Activated T-cell treated with anti-CD3 and anti-CD28 coated beads for 48 hours (primary cell): ENCODE measurements at regions not wholly inside any gene's neighbourhood (a gene's known extent, or its start where the extent isn't known, plus 50 kb on each side); places are given as distances from the start of the nearest gene placed in this dataset.

ENCODE experiments used
- DNase-seq: peaks from one replicate; pipeline ENCODE4 v3.0.0-alpha.2; 2020; ENCODE audit warnings: low read depth

DNA sequence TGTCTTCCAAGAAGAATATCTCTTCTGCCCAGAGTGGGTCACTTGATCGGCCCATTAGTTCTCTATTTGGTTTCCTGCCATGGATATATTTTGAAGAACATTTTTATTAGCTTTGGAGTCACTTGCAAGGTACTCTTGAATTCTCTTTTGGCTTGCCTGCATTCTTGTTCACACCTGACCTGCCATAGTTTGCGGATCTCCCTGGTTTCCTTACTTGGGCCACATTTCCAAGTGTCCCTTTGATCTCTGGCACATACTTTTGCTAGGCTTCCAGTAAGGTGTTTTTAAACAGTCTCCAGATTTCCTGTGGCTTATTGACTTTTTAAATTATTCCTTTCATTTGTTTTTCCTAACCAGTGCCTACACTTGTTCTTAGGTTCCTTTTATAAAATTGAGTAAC, 488.5 kb upstream of the MDFIC2 start:
- DNase-seq, result no peak

DNA sequence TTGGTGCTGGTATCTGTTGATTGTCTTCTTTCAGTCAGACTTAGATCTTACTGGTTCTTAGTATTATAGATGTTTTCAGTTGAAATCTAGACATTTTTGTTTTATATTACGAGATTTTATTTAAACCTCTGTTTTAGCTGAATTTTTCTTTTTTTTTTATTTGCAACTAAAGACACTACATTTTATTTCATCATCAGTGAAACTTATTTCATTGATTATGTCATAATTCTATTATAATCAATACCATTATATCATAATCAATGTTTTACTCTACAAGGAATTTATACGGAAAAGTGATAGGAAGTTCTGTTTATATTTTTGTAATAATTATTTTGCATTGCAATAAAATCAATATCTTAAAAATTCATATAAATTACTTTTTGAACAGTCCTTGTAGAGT, 477.4 kb upstream of the MDFIC2 start:
- no peak for DNase-seq

DNA sequence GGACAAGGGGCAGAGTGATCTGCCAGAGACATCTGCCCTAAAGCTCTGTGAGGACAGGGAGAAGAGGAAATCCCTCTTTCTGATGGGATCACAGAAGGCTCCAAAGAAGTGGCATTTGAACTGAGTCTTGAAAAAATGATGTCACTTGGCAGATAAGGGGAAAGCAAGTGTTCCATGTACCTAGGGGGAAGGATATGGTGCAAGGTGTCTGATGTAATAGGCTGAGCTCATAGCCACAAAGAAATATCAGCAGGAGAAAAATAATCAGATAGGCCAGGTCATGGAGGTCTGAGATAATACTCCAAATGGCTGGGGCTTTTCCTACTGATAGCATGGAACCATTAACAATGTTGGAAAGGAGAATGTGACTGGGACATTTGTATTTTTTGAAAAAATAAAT, 468.4 kb upstream of the MDFIC2 start:
- DNase-seq, result no peak

DNA sequence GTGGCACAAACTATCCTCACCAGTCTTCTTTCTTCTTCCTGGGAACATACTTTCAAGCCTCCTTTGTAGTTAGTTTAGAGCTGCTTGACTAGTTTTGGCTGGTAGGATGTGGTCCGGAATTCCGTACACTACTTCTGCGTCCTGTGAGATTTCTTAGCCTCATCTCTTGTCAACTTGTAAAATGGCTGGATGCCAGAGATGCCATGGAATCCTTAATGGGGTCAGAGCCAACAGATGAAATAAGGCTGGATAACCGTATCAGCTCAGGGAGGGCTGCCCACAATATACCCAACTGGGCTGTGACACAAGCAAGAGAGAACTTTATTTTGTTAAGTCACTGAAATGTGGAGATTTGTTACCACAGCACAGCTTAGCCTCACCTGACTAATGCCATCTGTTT, 466.9 kb upstream of the MDFIC2 start:
- no peak for DNase-seq

DNA sequence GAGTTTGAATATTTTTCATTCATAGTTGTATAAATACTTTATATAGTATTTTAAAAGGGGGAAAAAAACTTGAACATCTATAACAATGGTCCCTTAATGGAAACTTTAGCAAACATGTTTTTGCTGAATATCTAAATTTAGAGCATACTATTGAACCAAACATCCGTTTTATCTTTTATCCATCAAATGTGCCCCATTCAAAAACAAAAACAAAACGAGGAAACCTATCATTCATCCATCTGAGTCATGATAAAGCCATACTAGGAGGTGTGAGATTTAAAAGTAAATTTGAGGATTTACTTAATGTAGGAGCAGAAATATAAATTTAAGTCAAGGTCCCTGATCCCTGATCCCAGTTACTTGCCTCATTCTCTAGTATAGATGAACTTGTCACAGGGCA, 463.6 kb upstream of the MDFIC2 start:
- DNase-seq, result no peak

DNA sequence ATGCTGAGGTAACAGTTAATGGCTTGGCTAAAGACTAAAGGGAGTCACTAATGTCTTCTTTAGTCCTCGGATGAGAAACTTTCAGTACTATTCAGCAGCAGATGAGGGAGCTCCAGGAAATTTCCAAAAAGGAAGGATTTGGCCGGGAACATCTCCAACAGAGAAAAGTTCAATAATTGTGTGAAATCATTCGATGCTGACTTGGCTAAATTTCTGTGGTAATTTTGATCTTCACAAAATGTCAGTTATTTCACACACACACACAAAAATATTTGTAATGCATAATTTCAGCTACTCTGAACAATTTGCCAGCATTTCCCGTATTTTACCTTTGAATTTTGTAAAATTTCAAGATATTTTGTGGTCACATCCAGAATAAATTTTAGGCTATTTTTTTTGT, 462.8 kb upstream of the MDFIC2 start:
- DNase-seq, result no peak

DNA sequence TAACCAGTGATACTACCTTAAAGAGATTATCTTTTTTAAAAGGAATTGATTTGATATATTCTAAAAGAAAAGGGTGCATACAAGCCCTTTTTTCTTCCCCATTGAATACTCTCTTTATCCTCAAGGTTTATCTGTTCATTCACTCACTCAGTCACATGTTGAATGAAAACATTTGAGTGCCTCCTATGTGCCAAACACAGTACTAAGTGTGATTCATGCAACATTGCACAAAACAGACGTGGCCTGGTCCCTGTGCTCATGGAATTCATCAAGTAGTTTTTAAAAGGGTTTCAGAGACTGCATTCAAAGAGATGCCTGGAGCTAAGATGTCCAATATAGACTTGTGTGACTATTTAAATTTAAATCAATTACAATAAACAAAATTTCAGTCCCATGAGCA, 462.2 kb upstream of the MDFIC2 start:
- no peak for DNase-seq

DNA sequence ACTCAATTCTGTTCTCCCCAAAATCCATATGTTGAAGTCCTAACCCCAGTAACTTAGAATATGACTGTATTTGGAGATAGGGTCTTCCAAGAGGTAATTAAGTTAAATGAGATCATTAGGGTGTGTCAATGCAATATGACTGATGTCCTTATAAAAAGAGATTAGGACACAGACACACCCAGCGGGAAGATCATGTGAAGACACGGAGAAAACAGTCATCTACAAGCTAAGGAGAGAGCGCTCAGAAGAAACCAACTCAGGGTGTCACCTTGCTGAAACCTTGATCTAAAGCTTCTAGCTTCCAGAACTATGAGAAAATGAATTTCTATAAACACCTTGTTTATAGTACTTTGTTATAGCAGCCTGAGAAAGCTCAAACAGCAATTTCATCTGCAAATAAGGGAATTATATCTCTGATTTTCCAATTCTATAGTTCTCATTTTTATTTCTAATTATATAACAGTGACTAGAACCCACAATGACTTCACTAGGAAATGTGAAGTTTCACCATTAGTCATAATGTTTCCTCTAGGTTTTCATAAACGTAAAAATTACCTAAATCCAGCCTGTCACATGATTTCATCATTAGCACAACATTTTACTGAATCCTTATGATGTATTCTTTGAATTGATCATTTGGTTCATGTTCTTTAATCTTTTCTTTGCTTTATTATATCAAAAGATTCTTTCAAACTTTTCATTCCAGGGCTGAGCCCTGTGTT, 459.1 kb upstream of the MDFIC2 start:
- no peak for DNase-seq

DNA sequence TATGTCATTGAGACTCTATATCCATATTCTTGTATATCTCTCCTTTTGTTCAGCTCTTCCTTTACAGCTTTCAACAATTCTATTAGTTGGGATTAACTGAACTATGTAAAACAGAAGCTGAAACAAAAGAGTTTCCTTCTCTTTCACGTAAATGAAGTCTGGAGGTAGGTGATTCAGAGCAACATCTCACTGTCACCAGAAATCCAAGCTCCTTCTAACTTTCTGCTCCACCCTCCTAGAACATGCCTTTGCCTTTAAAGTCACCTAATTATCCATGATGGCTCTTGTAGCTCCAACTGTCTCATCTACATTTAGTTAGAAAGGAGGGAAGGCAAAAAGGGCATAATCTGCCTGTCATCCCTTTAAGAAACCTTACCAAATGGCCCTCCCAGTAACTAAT, 458.2 kb upstream of the MDFIC2 start:
- DNase-seq, result no peak

DNA sequence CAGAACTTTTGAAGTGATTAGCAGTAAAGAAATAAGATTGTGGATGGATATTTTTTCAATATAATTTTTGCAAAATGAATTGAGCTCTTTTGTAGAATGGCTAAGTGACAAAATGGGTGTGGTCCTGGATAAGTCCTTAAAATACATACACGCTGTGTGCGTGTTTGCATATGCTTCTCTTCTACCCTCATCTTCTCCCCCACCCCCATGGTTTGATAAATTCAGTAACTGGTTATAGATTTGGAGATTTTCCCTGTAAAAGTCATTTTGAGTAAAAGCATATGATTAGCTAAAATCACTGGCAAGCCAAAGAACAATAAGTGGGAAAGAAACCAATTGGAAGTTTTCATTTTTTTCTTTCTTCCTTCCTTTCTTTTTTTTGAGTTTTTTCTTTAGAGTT, 453.9 kb upstream of the MDFIC2 start:
- DNase-seq, result no peak

DNA sequence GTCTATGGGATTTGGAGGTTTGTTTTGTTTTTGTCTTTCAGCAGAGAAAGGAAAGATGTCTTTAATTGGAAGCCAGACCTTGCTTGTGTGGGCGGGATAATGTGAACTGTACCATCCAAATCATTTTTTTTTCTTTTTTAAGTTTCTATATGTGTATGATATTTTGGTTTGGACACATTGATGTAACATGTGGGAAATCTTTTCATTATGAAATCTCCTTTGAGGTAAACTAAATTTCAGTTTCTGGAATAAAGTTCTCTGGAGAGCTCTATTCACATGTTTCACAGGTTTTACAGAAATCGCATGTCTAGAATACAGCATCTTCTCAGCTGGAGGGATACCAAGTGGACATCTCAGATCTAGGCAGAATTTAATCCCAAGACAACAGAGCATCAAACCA, 451.5 kb upstream of the MDFIC2 start:
- DNase-seq, result no peak

DNA sequence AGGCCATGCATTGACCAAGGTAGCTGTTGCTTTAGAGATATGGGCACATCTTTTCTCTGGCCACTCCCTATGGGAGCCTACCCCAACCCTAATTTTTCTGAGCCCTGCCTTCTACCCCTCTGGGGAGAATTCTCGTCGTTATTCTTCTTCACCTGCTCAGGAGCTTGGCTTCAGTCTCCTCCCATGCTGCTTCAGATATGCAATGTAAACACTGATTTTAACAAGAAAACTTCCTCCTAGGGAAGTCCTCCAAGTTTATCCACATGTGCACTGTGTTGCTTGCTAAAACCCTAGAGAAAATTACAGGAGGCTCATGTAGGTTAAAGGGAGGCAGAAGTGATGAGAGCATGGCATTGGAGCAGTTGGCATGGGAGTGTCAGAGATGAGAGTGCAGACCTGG, 445.2 kb upstream of the MDFIC2 start:
- no peak for DNase-seq

DNA sequence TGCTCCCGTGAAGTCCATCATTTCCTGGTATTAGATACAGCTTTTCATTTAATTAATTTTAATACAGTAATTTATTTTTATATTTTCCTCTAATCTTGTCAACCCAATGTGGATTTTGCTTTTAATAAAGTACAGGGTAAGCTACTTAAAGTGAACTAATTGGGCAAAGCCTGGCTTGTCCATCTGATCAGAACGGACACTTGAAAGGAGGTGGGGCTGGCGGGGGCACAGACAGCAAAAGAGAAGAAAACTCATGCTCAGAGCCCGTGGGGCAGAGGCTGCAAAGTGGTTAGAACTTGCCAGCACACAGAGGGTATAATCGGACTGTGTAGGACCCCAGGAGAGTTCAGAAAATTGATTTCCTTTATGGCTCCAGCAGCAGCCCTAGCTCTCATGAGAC, 443.1 kb upstream of the MDFIC2 start:
- DNase-seq, result no peak

DNA sequence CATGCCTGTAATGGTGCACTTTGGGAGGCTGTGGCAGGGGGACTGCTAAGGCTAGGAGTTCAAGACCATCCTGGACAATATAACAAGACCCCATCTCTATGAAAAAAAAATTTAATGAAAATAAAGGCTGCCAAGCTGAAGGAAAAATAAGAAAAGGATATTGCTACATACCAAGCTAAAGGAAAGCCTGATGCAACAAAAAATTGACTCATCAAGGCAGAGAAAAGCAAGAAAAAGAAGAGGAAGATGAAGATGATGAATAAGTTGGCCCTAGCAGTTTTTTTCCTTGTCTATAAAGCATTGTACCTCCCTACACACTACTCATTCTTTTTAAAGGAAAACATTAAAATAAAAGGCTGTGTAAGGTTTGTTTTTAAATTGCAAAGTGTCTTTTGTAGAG, 441.9 kb upstream of the MDFIC2 start:
- no peak for DNase-seq

DNA sequence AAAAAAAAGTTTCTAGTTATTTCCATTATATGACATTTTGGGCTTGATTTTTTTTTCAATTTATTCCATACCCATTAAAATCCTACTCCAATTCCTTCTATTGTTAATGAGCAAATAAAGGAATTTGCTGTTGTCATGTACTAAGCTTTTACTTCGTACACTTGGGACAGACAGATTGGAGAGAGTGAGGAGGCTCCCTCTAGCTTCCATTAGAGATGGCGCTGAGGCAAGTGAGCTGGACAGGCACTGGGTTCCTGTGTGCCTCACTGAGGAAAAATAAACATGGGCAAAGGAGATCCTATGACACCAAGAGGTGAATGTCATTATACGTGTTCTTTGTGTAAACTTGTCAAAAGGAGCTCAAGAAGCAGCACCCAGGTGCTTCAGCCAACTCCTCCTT, 441.1 kb upstream of the MDFIC2 start:
- DNase-seq, result no peak

DNA sequence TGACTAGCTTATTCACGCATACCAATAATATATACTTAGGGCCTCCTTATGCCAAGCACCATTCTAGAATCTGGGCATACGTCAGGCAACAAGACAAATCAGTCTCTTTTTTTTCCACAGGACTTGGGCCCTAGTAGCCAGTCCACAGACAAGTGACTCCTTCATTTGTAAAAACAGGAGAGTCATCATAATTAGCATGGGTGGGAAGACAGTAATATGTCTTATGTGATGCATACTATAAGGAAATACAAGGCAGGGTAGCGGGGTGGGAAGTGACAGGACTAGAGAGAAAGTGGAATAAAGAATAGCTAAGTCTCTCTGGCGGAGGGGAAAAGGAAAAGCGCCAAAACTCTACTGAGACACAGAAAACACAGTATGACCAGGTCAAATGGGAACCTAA, 439.6 kb upstream of the MDFIC2 start:
- no peak for DNase-seq

DNA sequence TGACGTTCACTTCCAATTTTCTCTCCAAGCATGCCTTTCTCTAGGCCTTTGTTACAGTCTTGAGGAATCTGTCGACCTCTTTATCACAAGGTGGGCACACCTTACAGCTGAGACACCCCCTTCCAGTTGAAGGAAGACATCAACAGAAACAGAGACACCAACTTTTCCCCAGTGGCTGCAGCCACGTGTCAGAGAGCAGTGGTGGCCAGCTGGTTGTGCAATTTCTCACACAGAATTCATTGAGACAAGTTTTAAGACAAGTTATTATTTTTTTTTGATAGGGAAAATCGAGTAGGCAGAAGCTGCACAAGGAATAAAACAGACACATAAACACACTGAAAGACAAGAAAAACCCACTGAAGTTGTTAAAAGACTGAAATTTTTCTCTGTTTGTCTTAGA, 436.7 kb upstream of the MDFIC2 start:
- DNase-seq, result no peak

DNA sequence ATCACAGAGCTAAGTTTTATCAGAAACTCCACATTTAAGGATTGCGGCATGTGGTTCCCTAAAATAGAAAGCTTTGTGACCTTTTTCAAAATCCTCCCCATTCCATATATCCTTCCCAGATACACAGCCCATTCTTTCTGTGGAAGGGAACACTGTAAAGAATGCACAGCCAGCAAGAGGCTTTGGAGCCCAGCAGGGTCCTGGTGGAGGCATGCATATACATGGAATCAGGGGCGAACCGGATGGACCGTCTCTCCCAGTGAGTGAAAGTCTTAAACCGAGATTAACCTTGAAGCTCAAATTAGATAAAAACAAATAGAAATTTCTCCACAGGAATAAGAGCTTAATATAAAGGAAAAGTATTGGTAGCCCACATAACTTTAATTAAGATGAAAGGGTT, 436.2 kb upstream of the MDFIC2 start:
- DNase-seq, result no peak

DNA sequence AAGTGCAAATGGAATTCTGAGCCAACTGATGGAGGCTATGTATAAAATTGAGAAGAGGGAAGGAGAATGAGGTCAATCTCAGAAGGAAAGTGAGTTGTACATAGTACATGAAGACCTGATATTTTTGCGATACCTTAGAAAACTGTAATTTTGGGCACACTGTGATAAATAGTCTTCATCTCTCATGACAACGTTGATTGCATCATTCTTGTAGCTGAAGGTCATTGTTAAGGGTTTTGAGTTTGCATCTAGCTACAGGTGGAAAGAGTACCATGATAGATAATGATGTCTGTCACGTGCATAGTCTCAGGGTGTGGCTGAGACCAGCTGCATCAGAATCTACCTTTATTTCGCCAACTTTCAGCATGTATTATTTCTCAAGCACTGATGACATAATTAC, 435.4 kb upstream of the MDFIC2 start:
- DNase-seq, result no peak

DNA sequence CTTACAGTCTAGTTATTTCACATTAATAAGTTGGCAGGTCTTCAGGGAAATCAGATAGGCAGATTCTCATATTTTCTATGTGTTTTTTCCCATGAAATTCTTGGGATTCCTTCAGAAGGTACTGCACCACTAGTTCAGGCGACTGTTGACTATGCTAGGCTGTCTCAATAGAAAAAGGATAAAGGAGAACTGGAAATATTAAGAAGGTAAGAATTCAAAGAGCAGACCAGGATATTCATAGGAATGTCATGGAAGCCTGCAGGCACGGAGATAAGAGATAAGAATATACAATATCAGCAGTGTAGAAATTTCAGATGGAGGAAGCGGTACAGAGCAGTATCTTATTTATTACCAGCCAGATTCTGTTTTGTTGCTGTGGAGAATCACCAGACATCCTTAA, 432.1 kb upstream of the MDFIC2 start:
- DNase-seq, result no peak

DNA sequence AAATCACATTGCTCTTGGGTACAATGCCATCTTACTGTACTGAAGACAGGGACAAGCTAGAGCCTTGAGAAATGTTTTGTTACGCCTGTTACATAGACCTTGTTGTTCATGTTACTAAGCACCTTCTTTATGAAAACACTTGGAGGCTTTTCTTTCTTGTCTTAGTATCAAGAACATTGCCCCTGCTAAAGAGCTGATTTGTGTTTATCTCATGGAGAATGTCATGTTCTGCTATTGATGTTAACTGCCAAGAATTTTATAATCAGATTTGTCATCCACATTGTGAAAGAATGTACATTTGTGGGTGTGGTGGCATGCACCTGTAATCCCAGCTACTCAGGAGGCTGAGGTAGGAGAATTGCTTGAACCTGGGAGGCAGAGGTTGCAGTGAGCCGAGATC, 431.3 kb upstream of the MDFIC2 start:
- no peak for DNase-seq

DNA sequence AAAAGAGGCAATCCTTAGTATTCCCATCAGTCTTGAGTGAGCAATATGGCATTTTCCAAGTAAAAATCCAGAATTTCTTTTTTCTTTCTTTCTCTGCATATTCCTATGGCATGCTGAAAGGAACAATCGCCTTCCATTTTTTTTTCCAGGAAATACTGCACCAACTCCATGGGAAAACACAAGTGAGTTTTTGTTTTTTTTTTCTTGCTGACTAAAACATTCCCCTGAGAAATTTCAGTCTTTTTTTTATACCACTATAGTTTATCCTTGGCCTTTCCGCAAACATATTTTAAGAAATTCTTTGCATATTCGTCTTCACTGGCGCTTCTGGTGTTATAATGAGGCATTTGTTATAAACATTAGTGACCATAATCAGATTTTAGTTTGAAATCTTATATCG, 429.6 kb upstream of the MDFIC2 start:
- no peak for DNase-seq

DNA sequence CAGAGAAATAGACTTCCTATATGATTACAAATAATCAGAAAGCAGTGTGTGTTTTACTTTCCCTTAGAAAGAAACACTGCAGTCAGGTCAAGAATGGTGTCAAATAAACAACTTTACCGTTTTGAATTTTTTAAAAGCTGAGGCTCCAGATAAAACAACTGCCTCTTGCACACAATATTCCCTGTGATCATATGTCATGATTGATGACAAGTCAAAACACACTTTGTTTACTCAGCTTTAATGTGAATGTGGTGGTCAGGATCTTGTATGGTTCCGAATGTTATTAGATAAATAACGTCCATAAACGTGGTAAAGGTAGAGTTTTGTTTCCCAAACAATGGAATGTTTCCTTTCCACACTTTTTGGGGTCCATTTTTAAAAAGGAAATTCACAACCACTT, 428.4 kb upstream of the MDFIC2 start:
- DNase-seq, result no peak

DNA sequence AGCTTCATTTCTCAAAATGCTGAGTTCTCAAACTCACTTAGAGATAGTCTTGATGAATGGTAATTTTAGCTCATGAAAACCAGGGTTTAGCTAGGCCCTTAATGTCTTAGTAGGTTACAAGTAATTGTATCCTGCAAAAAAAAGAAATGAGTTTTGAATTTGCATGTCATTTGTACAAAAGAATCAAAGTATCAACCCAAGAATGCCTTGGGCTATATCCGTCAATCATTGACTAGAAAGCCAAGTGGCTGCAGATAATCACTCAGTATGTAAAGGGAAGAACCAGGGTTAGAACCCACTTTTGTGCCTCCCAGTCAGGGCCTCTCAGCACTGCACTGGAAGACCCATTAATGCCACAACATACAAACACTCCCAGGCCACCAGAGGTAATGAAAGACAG, 427.6 kb upstream of the MDFIC2 start:
- DNase-seq, result no peak

DNA sequence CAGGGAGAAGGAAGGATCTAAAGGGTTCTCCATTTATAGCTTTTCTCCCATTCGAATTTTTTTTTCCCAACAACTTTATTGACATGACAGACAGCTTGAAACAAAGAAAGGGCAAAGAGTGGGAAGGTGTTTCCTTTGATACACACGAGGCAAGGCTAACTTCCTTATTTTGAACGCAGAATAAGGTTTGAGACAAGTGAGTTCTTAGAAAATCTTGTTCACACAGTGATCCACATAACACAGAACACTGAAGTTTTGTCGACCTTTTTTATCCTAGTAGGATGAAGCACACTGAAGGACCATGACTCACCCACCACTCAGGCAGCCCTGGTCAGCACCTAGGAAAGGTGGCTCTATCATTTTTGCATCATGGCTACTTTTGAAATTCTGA, 425.8 kb upstream of the MDFIC2 start:
- DNase-seq, result no peak
